CD14-positive monocyte (primary cell): ENCODE measurements at regions not wholly inside any gene's neighbourhood (a gene's known extent, or its start where the extent isn't known, plus 50 kb on each side); places are given as distances from the start of the nearest gene placed in this dataset.

ENCODE experiments used
- DNase-seq, 3 donors: peaks; one replicate each; pipeline ENCODE4 v3.0.0-alpha.2; 2011 to 2022
- H2AFZ ChIP-seq: 2 replicates; pipeline ENCODE4 v1.6.0; 2012; ENCODE audit warnings: mild to moderate bottlenecking, low read depth, low read length, inconsistent platforms; ENCODE audit not compliant: insufficient read depth, poor library complexity, severe bottlenecking
- H3K27ac ChIP-seq, 2 donors: 1 replicate in 1 of 2; 2 replicates in 1 of 2; pipeline ENCODE4 v1.5.1; 2012 to 2013; ENCODE audit warnings: low read length in 2 of 2, control low read depth in 1 of 2, inconsistent platforms in 1 of 2, low read depth in 1 of 2, mild to moderate bottlenecking in 1 of 2
- H3K27me3 ChIP-seq, 2 donors: one replicate each; pipeline versions ENCODE4 v1.6.0 to v1.6.1; 2011 to 2013; ENCODE audit warnings: low read length in 2 of 2; ENCODE audit not compliant: control insufficient read depth in 2 of 2, insufficient read depth in 2 of 2
- H3K36me3 ChIP-seq, 2 donors: replicated peaks in 1 of 2; 1 replicate in 1 of 2; 2 replicates in 1 of 2; pipeline versions ENCODE4 v1.5.1 to v1.6.1; 2012 to 2013; ENCODE audit warnings: low read length in 2 of 2, control low read depth in 1 of 2, inconsistent platforms in 1 of 2, mild to moderate bottlenecking in 1 of 2; ENCODE audit not compliant: insufficient read depth in 2 of 2, control insufficient read depth in 1 of 2
- H3K4me1 ChIP-seq, 2 donors: 1 replicate in 1 of 2; 2 replicates in 1 of 2; pipeline versions ENCODE4 v1.5.1 to v1.6.1; 2012 to 2013; ENCODE audit warnings: low read length in 2 of 2, control low read depth in 1 of 2, inconsistent platforms in 1 of 2, mild to moderate bottlenecking in 1 of 2, moderate library complexity in 1 of 2; ENCODE audit not compliant: insufficient read depth in 2 of 2, control insufficient read depth in 1 of 2
- H3K4me2 ChIP-seq: replicated peaks from 2 replicates; pipeline ENCODE3; 2012; ENCODE audit warnings: low read length, moderate library complexity, mild to moderate bottlenecking; ENCODE audit not compliant: poor library complexity, severe bottlenecking; ENCODE audit errors: extremely low read depth
- H3K4me3 ChIP-seq, 3 experiments: fragments of 200-600 bp in 1 of 3; sonication (generic) in 1 of 3; replicated peaks in 1 of 3; 1 replicate in 2 of 3; 2 replicates in 1 of 3; pipeline ENCODE4 v1.5.1; 2011 to 2013; ENCODE audit warnings: low read length in 3 of 3, mild to moderate bottlenecking in 3 of 3, control low read depth in 2 of 3, low read depth in 2 of 3, inconsistent platforms in 1 of 3, moderate library complexity in 1 of 3
- H3K79me2 ChIP-seq: 2 replicates; pipeline ENCODE4 v1.6.0; 2012; ENCODE audit warnings: mild to moderate bottlenecking, control low read depth, inconsistent platforms, low read length, moderate library complexity; ENCODE audit not compliant: insufficient read depth
- H3K9ac ChIP-seq: 2 replicates; pipeline ENCODE4 v1.6.0; 2017; ENCODE audit warnings: low read length, mild to moderate bottlenecking; ENCODE audit not compliant: insufficient read depth, poor library complexity, severe bottlenecking
- H3K9me3 ChIP-seq, 2 donors: replicated peaks in 1 of 2; 1 replicate in 1 of 2; 2 replicates in 1 of 2; pipeline versions ENCODE4 v1.5.1 to v1.6.1; 2012 to 2013; ENCODE audit warnings: low read length in 2 of 2, control low read depth in 1 of 2; ENCODE audit not compliant: control insufficient read depth in 1 of 2, insufficient read depth in 1 of 2
- H4K20me1 ChIP-seq: 2 replicates; pipeline ENCODE4 v1.6.0; 2012; ENCODE audit warnings: mild to moderate bottlenecking, low read length, control low read depth, moderate library complexity; ENCODE audit not compliant: insufficient read depth
- H3K27ac Mint-ChIP-seq, 7 donors: one replicate each; pipeline ENCODE4 v1.8.0; 2020; ENCODE audit warnings: mild to moderate bottlenecking in 7 of 7, mixed read lengths in 7 of 7, moderate library complexity in 6 of 7, inconsistent platforms in 2 of 7
- H3K27me3 Mint-ChIP-seq, 3 donors: one replicate each; pipeline ENCODE4 v1.8.0; 2021 to 2022; ENCODE audit warnings: low read depth in 3 of 3, mild to moderate bottlenecking in 3 of 3, mixed read lengths in 3 of 3, moderate library complexity in 3 of 3, inconsistent platforms in 1 of 3
- H3K36me3 Mint-ChIP-seq, 2 donors: one replicate each; pipeline ENCODE4 v1.8.0; 2020; ENCODE audit warnings: mixed read lengths in 2 of 2, inconsistent platforms in 1 of 2, mild to moderate bottlenecking in 1 of 2
- H3K4me1 Mint-ChIP-seq: one replicate; pipeline ENCODE4 v1.8.0; 2020; ENCODE audit warnings: mild to moderate bottlenecking, mixed read lengths
- H3K4me3 Mint-ChIP-seq, 2 donors: one replicate each; pipeline ENCODE4 v1.8.0; 2020; ENCODE audit warnings: mild to moderate bottlenecking in 2 of 2, mixed read lengths in 2 of 2, moderate library complexity in 1 of 2
- H3K9me3 Mint-ChIP-seq, 7 donors: one replicate each; pipeline ENCODE4 v1.8.0; 2020 to 2022; ENCODE audit warnings: mixed read lengths in 7 of 7, mild to moderate bottlenecking in 6 of 7, moderate library complexity in 6 of 7, inconsistent platforms in 2 of 7
- CTCF ChIP-seq: fragments of 200-600 bp; IDR thresholded peaks from one replicate; pipeline ENCODE4 v1.8.0; 2022; ENCODE audit warnings: antibody characterized with exemption, mild to moderate bottlenecking
- WGBS: methylation state at CpG from one replicate; pipeline ENCODE4 v1.1.5; 2013; ENCODE audit warnings: missing lambda C conversion rate; ENCODE audit not compliant: insufficient coverage; 5-methylcytosine and 5-hydroxymethylcytosine counted together
- intact Hi-C, 2 donors: fragments of 100-400 bp; cut with micrococcal nuclease; formaldehyde crosslinking; loops; one replicate each; pipeline versions ENCODE4 v1.15.0 to v1.15.1; 2023

GRCh38 chr16:52747088-52747595, 200.2 kb upstream of the TOX3 start:
- Histone ChIP-seq H3K79me2 (no peaks in the 10 kb centered on the region), H3K4me3 (no peak overlapping the region), H3K27me3 (no peaks in the 10 kb centered on the region), H4K20me1 (no peaks in the 10 kb centered on the region), H2AFZ (no peak overlapping the region), H3K9me3 (no peaks in the 10 kb centered on the region), H3K27ac (no peak overlapping the region), H3K4me1 (peaks cover 0 to 1% of the 10 kb centered on the region in 2 donors), H3K36me3 (no peaks in the 10 kb centered on the region), H3K9ac (no peak overlapping the region), H3K4me2 (no peak overlapping the region)
- TF ChIP-seq CTCF: no peak
- Mint-ChIP-seq H3K36me3 (no peaks in the 10 kb centered on the region), H3K27me3 (peaks cover 0 to 6% (median 5%) of the 10 kb centered on the region in 3 donors), H3K4me3 (no peak overlapping the region), H3K9me3 (peaks cover 0 to 2% (median 0%) of the 10 kb centered on the region in 7 donors), H3K27ac (peak overlapping the region in 1 of 7 donors; percentile 74), H3K4me1 (no peaks in the 10 kb centered on the region)
- DNase-seq: no peak
- no CpG with 5 or more reads among the region's 2 CpGs for WGBS
- intact Hi-C loops: no loop called here

DNA sequence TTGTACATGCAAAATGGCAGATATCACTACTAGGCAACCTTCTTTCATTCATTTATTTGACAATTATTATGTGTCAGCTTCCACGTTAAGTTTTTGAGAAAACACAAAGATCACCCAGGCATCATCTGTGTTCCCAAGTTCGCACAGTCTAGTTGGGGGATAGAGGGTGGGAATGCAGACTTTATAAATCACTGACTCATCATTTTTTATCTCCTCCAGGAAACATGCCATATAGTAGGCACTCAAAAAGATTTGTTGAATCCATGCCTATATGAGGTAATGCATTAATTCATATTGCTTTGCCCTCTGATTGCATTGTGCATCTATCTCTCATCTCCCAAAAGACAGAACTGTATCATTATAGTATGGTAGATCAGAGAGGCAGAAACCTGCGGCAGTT, 196.8 kb upstream of the TOX3 start:
- Histone ChIP-seq H3K27ac (no peak overlapping the region), H3K4me2 (no peak overlapping the region), H3K9ac (no peak overlapping the region), H2AFZ (no peak overlapping the region), H3K4me1 (peaks cover 0 to 10% of the 10 kb centered on the region in 2 donors), H3K36me3 (no peaks in the 10 kb centered on the region), H3K9me3 (no peaks in the 10 kb centered on the region), H3K4me3 (no peak overlapping the region), H3K27me3 (no peaks in the 10 kb centered on the region), H3K79me2 (no peaks in the 10 kb centered on the region), H4K20me1 (no peaks in the 10 kb centered on the region)
- H3K4me1 Mint-ChIP-seq: peaks cover 2% of the 10 kb centered on the region
- H3K27me3 Mint-ChIP-seq: peaks cover 0 to 4% (median 3%) of the 10 kb centered on the region in 3 donors
- peak overlapping the region in 1 of 7 donors; percentile 14 for H3K27ac Mint-ChIP-seq
- no peaks in the 10 kb centered on the region for H3K36me3 Mint-ChIP-seq
- H3K9me3 Mint-ChIP-seq: peaks cover 0 to 4% (median 0%) of the 10 kb centered on the region in 7 donors
- intact Hi-C loops: no loop called here
- no peak overlapping the region for H3K4me3 Mint-ChIP-seq
- WGBS: no CpG with 5 or more reads among the region's 3 CpGs
- no peak for TF ChIP-seq CTCF
- DNase-seq: no peak
